Caco-2 (cell line): ENCODE measurements at regions not wholly inside any gene's neighbourhood (a gene's known extent, or its start where the extent isn't known, plus 50 kb on each side); places are given as distances from the start of the nearest gene placed in this dataset.
"Not testable (repeated sequence)": the region's sequence is repeated elsewhere in the genome, so short reads cannot be mapped to it uniquely, and the experiment has no call there.

Source experiments
- BruUV-seq: library from RNA; stranded (reverse); fragments of 400-500 nt; replicated peaks from 2 replicates; lab custom pipeline; 2021; lab: Mats Ljungman, UMichigan
- CTCF ChIA-PET: fragments of 300-600 bp; sonication (Branson Sonifier 250); formaldehyde crosslinking; loops from one replicate; lab custom pipeline; 2022; ENCODE audit warnings: antibody characterized with exemption; lab: Charles Lee
- POLR2A ChIA-PET: fragments of 300-600 bp; sonication (Branson Sonifier 250); formaldehyde crosslinking; loops from one replicate; lab custom pipeline; 2022; ENCODE audit warnings: antibody characterized with exemption; lab: Charles Lee
- DNase-seq, 2 experiments: peaks; one replicate each; pipeline versions ENCODE4 v3.0.0 to v3.0.0-alpha.2; 2020 to 2022
- H3K27me3 ChIP-seq: replicated peaks from 2 replicates; pipeline ENCODE4 v1.6.0; 2011; ENCODE audit warnings: low read length; ENCODE audit not compliant: control insufficient read depth, insufficient read depth
- H3K36me3 ChIP-seq: 2 replicates; pipeline ENCODE4 v1.5.1; 2011; ENCODE audit warnings: low read length; ENCODE audit not compliant: control insufficient read depth, insufficient read depth
- H3K4me1 ChIP-seq: fragments of 250-450 bp; sonication (Bioruptor Pico); 2 replicates; pipeline ENCODE4 v1.5.1; 2020; ENCODE audit warnings: mild to moderate bottlenecking
- H3K4me3 ChIP-seq: 2 replicates; pipeline ENCODE4 v1.5.1; 2011; ENCODE audit warnings: low read depth, mild to moderate bottlenecking, control low read depth, low read length
- H3K9me3 ChIP-seq: fragments of 250-450 bp; sonication (Bioruptor Pico); 2 replicates; pipeline ENCODE4 v1.5.1; 2020; ENCODE audit warnings: mild to moderate bottlenecking, moderate library complexity
- H3K27ac Mint-ChIP-seq: one replicate; pipeline ENCODE4 v1.8.0; 2022; ENCODE audit warnings: mixed read lengths; ENCODE audit not compliant: unreplicated experiment
- H3K27me3 Mint-ChIP-seq: one replicate; pipeline ENCODE4 v1.8.0; 2022; ENCODE audit warnings: mixed read lengths; ENCODE audit not compliant: insufficient read depth, unreplicated experiment
- H3K36me3 Mint-ChIP-seq: one replicate; pipeline ENCODE4 v1.8.0; 2022; ENCODE audit warnings: mild to moderate bottlenecking, mixed read lengths; ENCODE audit not compliant: insufficient read depth, unreplicated experiment
- H3K4me1 Mint-ChIP-seq: one replicate; pipeline ENCODE4 v1.8.0; 2022; ENCODE audit warnings: low read depth, mixed read lengths; ENCODE audit not compliant: unreplicated experiment
- H3K4me3 Mint-ChIP-seq: one replicate; pipeline ENCODE4 v1.8.0; 2022; ENCODE audit warnings: mild to moderate bottlenecking, moderate library complexity, mixed read lengths; ENCODE audit not compliant: unreplicated experiment
- H3K9me3 Mint-ChIP-seq: one replicate; pipeline ENCODE4 v1.8.0; 2022; ENCODE audit warnings: mixed read lengths; ENCODE audit not compliant: unreplicated experiment
- intact Hi-C: fragments of 100-400 bp; cut with micrococcal nuclease; formaldehyde crosslinking; loops from one replicate; pipeline ENCODE4 v1.10.0; 2022; ENCODE audit not compliant: unreplicated experiment
- TF ChIP-seq, protein P1 (sequence below), 2 experiments: fragments of 200-600 bp in 1 of 2; IDR thresholded peaks; 1 replicate in 1 of 2; 2 replicates in 1 of 2; pipeline versions ENCODE4 v1.5.1 to v1.8.0; 2011 to 2022; ENCODE audit warnings: antibody characterized with exemption in 1 of 2, control low read depth in 1 of 2, inconsistent platforms in 1 of 2, low read depth in 1 of 2, low read length in 1 of 2, mild to moderate bottlenecking in 1 of 2, moderate library complexity in 1 of 2; ENCODE audit not compliant: insufficient read depth in 1 of 2, severe bottlenecking in 1 of 2, unreplicated experiment in 1 of 2

DNA sequence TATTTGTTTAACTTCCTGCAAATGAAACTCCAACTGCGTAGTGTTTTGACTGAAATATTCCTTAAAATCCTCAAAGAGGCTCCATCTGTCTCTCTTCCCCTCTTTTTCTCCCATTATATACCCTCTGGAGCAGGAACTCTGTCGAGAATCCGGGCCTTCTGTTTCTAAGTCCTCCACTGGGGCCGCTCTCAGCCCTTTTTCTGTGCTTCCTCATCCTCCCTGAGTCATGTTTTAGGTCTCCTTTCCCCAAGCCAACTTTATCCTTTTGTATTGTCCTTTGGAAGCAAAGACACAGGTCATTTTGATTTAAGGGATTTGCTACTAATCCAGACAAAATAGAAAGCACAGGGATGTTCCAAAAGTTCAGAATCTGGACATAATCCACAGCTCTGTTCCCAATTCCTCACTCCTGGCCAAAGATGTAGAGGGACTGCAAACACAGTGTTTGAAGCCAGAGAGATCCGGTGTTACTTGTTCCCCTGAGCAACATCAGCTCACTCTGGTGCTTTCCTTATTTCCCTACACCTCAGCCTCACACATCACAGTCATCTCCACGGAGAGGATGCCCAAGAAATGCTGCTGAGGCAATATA, 131.0 kb upstream of the KLF3 start:
- TF ChIP-seq, protein P1, sequence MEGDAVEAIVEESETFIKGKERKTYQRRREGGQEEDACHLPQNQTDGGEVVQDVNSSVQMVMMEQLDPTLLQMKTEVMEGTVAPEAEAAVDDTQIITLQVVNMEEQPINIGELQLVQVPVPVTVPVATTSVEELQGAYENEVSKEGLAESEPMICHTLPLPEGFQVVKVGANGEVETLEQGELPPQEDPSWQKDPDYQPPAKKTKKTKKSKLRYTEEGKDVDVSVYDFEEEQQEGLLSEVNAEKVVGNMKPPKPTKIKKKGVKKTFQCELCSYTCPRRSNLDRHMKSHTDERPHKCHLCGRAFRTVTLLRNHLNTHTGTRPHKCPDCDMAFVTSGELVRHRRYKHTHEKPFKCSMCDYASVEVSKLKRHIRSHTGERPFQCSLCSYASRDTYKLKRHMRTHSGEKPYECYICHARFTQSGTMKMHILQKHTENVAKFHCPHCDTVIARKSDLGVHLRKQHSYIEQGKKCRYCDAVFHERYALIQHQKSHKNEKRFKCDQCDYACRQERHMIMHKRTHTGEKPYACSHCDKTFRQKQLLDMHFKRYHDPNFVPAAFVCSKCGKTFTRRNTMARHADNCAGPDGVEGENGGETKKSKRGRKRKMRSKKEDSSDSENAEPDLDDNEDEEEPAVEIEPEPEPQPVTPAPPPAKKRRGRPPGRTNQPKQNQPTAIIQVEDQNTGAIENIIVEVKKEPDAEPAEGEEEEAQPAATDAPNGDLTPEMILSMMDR (IDR thresholded peaks at IDR 0.05; ENCODE audit: insufficient read depth in 1 of 2, low read depth in 1 of 2, low read length in 1 of 2, severe bottlenecking in 1 of 2, unreplicated experiment in 1 of 2) = no peak
- intact Hi-C loops = no loop called here
- Mint-ChIP-seq H3K27ac (no peak overlapping the region), H3K36me3 (no peaks in the 10 kb centered on the region), H3K27me3 (peaks cover 3% of the 10 kb centered on the region), H3K4me1 (no peaks in the 10 kb centered on the region), H3K9me3 (no peaks in the 10 kb centered on the region), H3K4me3 (no peak overlapping the region)
- Histone ChIP-seq H3K4me3 (no peak overlapping the region), H3K36me3 (no peaks in the 10 kb centered on the region; the same call in 1 of the 2 replicates), H3K27me3 (no peaks in the 10 kb centered on the region), H3K4me1 (no peaks in the 10 kb centered on the region), H3K9me3 (no peaks in the 10 kb centered on the region)
- ChIA-PET CTCF (no interaction called here), POLR2A (no interaction called here)
- BruUV-seq = no TSS peak
- no peak for DNase-seq

DNA sequence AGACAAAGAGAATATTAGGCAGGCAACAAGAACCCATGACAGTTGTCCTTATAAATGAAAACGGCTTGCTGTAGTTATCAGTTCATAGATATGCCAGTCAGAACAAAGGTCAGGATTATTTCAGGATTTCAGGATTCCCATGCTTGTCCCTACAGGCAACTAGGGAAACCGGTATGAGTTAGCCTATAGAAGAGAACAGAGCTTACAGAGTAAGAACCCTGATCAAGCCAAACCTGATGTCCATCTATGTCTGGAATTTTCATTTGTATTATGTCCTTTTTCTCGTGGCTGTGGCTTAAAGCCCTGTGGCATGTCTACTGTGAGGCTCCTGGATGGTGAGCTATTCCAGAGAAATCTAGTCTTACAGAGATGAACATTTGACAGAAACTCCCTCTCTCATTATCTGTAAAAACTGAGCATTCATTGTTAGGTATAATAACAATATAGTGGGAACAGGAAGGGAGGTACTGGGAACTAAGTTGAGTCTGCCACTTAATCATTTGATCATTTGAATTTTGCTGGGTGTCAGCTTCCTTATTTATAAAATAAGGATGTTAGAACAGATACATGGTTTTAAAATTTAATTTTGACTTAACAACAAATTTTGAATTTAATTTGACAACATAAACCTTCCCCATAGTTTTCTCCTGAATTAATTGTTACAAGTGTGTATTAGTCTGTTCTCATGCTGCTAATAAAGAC, 129.5 kb upstream of the KLF3 start:
- no peak overlapping the region for H3K27ac Mint-ChIP-seq
- H3K9me3 ChIP-seq = no peaks in the 10 kb centered on the region
- intact Hi-C loops = no loop called here

DNA sequence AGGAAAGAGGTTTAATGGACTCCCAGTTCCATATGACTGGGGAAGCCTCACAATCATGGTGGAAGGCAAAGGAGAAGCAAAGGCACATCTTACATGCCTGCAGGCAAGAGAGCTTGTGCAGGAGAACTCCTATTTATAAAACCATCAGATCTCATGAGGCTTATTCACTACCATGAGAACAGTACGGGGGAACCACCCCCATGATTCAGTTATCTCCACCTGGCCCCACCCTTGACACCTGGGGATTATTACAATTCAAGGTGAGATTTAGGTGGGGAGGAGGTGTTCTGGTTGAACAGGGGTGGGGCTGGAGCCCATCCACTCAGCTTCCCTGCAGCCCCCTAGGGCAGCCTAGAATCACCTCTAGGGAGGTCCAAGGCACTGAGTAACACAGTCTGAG, 128.9 kb upstream of the KLF3 start:
- POLR2A ChIA-PET, CTCF ChIA-PET, BruUV-seq: not testable (repeated sequence)

More for the DNA sequence above, 129.5 kb upstream of the KLF3 start:
- TF ChIP-seq, protein P1 (IDR thresholded peaks at IDR 0.05; ENCODE audit: insufficient read depth in 1 of 2, low read depth in 1 of 2, low read length in 1 of 2, severe bottlenecking in 1 of 2, unreplicated experiment in 1 of 2) = no peak
- H3K4me1 ChIP-seq = no peaks in the 10 kb centered on the region
- POLR2A ChIA-PET = no interaction called here
- Mint-ChIP-seq H3K9me3 (no peaks in the 10 kb centered on the region), H3K4me3 (no peak overlapping the region), H3K36me3 (no peaks in the 10 kb centered on the region), H3K27me3 (peaks cover 3% of the 10 kb centered on the region), H3K4me1 (no peaks in the 10 kb centered on the region)
- H3K27me3 ChIP-seq = no peaks in the 10 kb centered on the region
- DNase-seq = no peak
- H3K36me3 ChIP-seq = no peaks in the 10 kb centered on the region; the same call in 1 of the 2 replicates
- H3K4me3 ChIP-seq = no peak overlapping the region
- BruUV-seq = no TSS peak
- CTCF ChIA-PET = no interaction called here

More for the DNA sequence above, 128.9 kb upstream of the KLF3 start:
- H3K9me3 Mint-ChIP-seq, H3K9me3 ChIP-seq, H3K27me3 Mint-ChIP-seq, H3K4me1 Mint-ChIP-seq, H3K4me1 ChIP-seq, H3K36me3 ChIP-seq, H3K4me3 ChIP-seq, H3K4me3 Mint-ChIP-seq, DNase-seq, H3K27ac Mint-ChIP-seq, intact Hi-C loops, H3K36me3 Mint-ChIP-seq, H3K27me3 ChIP-seq: not testable (repeated sequence)
